GM23338 (cell line): ENCODE measurements at regions not wholly inside any gene's neighbourhood (a gene's known extent, or its start where the extent isn't known, plus 50 kb on each side); places are given as distances from the start of the nearest gene placed in this dataset.

Source experiments
- ATAC-seq: fragments of 200-7000 bp; cut with Tn5 transposase; 3 replicates; pipeline ENCODE4 v1.9.1; 2020
- DNase-seq: peaks from one replicate; pipeline ENCODE4 v3.0.0-alpha.2; 2015; ENCODE audit warnings: low spot score
- H2AFZ ChIP-seq: fragments of 200-600 bp; sonication (generic); 2 replicates; pipeline ENCODE4 v1.8.0; 2016; ENCODE audit warnings: antibody characterized with exemption, mild to moderate bottlenecking, moderate library complexity
- H3F3A ChIP-seq: fragments of 200-600 bp; sonication (generic); replicated peaks from 2 replicates; pipeline ENCODE4 v1.8.0; 2017; ENCODE audit warnings: antibody characterized with exemption, mixed run types, low read depth
- H3K27ac ChIP-seq: fragments of 200-600 bp; sonication (generic); 2 replicates; pipeline ENCODE4 v1.6.1; 2016; ENCODE audit warnings: low read depth
- H3K27me3 ChIP-seq: fragments of 200-600 bp; sonication (generic); 2 replicates; pipeline ENCODE4 v1.8.0; 2016; ENCODE audit warnings: mild to moderate bottlenecking, mixed run types, moderate library complexity; ENCODE audit not compliant: insufficient read depth
- H3K36me3 ChIP-seq: fragments of 200-600 bp; sonication (generic); 2 replicates; pipeline ENCODE4 v1.8.0; 2016; ENCODE audit warnings: mild to moderate bottlenecking; ENCODE audit not compliant: insufficient read depth
- H3K4me1 ChIP-seq: fragments of 200-600 bp; sonication (generic); 2 replicates; pipeline ENCODE4 v1.8.0; 2016; ENCODE audit warnings: mild to moderate bottlenecking, moderate library complexity; ENCODE audit not compliant: insufficient read depth
- H3K4me2 ChIP-seq: fragments of 200-600 bp; sonication (generic); 2 replicates; pipeline ENCODE4 v1.7.1; 2017; ENCODE audit warnings: mixed run types
- H3K4me3 ChIP-seq: fragments of 200-600 bp; sonication (generic); 2 replicates; pipeline ENCODE4 v1.6.1; 2016; ENCODE audit warnings: mixed run types
- H3K79me2 ChIP-seq: fragments of 200-600 bp; sonication (generic); replicated peaks from 2 replicates; pipeline ENCODE4 v1.8.0; 2017; ENCODE audit warnings: mild to moderate bottlenecking; ENCODE audit not compliant: insufficient read depth
- H3K9me2 ChIP-seq: fragments of 200-600 bp; sonication (generic); 2 replicates; pipeline ENCODE4 v1.8.0; 2017; ENCODE audit not compliant: insufficient read depth
- H4K20me1 ChIP-seq: fragments of 200-600 bp; sonication (generic); replicated peaks from 2 replicates; pipeline ENCODE4 v1.8.0; 2017; ENCODE audit warnings: mild to moderate bottlenecking; ENCODE audit not compliant: insufficient read depth
- H3K27ac Mint-ChIP-seq: 2 replicates; pipeline ENCODE4 v1.8.0; 2020; ENCODE audit warnings: inconsistent platforms, mild to moderate bottlenecking, moderate library complexity, mixed read lengths
- H3K27me3 Mint-ChIP-seq: 3 replicates; pipeline ENCODE4 v1.8.0; 2022; ENCODE audit warnings: low read depth, mild to moderate bottlenecking, moderate library complexity, mixed read lengths, inconsistent platforms; ENCODE audit not compliant: insufficient read depth, poor library complexity
- H3K36me3 Mint-ChIP-seq: 3 replicates; pipeline ENCODE4 v1.8.0; 2021; ENCODE audit warnings: low read depth, mild to moderate bottlenecking, inconsistent platforms, moderate library complexity, mixed read lengths
- H3K4me1 Mint-ChIP-seq: 3 replicates; pipeline ENCODE4 v1.8.0; 2020; ENCODE audit warnings: mild to moderate bottlenecking, inconsistent platforms, mixed read lengths
- H3K4me3 Mint-ChIP-seq: 3 replicates; pipeline ENCODE4 v1.8.0; 2021; ENCODE audit warnings: moderate library complexity, mild to moderate bottlenecking, inconsistent platforms, mixed read lengths
- H3K9me3 Mint-ChIP-seq: 3 replicates; pipeline ENCODE4 v1.8.0; 2020; ENCODE audit warnings: moderate library complexity, mild to moderate bottlenecking, inconsistent platforms, mixed read lengths
- CREB1 ChIP-seq: fragments of 250-450 bp; sonication (Bioruptor Pico); IDR thresholded peaks from 2 replicates; pipeline ENCODE4 v1.5.0; 2020; ENCODE audit warnings: low read depth, mild to moderate bottlenecking, moderate library complexity
- EZH2 ChIP-seq: fragments of 200-600 bp; sonication (generic); IDR thresholded peaks from one replicate; pipeline ENCODE4 v1.8.0; 2017; ENCODE audit warnings: antibody characterized with exemption, mild to moderate bottlenecking, low read depth; ENCODE audit not compliant: unreplicated experiment
- EZH2phosphoT487 ChIP-seq: fragments of 200-600 bp; sonication (generic); IDR thresholded peaks from one replicate; pipeline ENCODE4 v1.8.1; 2018; ENCODE audit warnings: antibody characterized with exemption; ENCODE audit not compliant: unreplicated experiment
- JUNB ChIP-seq: IDR thresholded peaks from one replicate; pipeline ENCODE4 v1.6.1; 2016; ENCODE audit warnings: antibody characterized with exemption; ENCODE audit not compliant: unreplicated experiment
- NANOG ChIP-seq: IDR thresholded peaks from 2 replicates; pipeline ENCODE4 v1.6.1; 2016; ENCODE audit warnings: antibody characterized with exemption, borderline replicate concordance
- TF ChIP-seq, protein P1 (sequence below): fragments of 250-450 bp; sonication (Bioruptor Pico); IDR thresholded peaks from 2 replicates; pipeline ENCODE4 v1.5.0; 2020; ENCODE audit warnings: mild to moderate bottlenecking, moderate library complexity
- TF ChIP-seq, protein P2 (sequence below), 2 experiments: fragments of 200-600 bp in 1 of 2; sonication (generic) in 1 of 2; conservative IDR thresholded peaks; 2 replicates each; pipeline versions ENCODE4 v1.5.1 to v1.6.1; 2016 to 2017; ENCODE audit warnings: antibody characterized with exemption in 2 of 2, low read depth in 2 of 2, mild to moderate bottlenecking in 2 of 2, moderate library complexity in 1 of 2

DNA sequence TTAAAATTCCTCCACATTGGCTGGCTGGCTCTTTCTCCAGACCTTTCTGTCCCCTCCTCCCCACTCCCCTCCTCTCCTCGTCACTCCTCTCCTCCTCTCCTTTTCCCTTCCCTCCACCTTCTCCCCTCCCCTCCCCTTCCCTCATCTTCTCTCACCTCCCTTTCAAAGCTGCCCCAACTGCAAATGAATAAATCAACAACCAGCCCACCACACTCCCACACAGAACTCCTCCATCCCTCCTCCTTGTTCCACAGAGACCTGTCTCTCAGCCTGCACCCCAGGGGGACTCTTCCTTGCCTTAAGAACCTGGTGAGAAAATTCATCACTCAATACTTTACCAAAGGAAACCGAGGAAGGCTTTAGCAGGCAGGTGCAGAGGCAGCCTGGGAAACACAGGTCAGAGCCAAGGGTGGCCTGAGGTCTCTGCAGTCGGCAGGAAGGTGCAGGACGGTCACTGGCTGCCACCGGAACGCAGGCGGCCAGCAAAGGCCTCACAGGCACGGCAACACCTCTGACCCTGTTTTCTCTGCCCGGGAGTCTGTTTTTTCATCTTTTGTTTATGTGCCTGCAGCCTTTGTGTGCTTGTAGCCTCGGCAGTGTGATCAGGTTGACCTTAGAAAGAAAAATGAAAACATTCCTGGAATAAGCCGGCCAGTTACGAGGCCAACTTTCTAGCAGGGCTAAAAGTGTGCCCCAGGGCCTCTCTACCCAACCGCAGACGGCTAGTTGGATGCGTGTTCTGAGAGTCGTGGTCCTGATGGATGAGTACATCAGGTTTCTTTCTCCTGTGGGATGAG, 207.6 kb upstream of the KLF6 start:
- Mint-ChIP-seq H3K36me3 (no peaks in the 10 kb centered on the region), H3K4me3 (no peak overlapping the region), H3K27me3 (peaks cover 4% of the 10 kb centered on the region), H3K4me1 (peaks cover 2% of the 10 kb centered on the region; the same call in 1 of the 3 replicates), H3K27ac (no peak overlapping the region), H3K9me3 (no peaks in the 10 kb centered on the region)
- TF ChIP-seq CREB1 (CRISPR knock-in tag), result no peak
- no peak for TF ChIP-seq EZH2phosphoT487
- no peak for TF ChIP-seq NANOG
- TF ChIP-seq JUNB, result no peak
- TF ChIP-seq, protein P1, sequence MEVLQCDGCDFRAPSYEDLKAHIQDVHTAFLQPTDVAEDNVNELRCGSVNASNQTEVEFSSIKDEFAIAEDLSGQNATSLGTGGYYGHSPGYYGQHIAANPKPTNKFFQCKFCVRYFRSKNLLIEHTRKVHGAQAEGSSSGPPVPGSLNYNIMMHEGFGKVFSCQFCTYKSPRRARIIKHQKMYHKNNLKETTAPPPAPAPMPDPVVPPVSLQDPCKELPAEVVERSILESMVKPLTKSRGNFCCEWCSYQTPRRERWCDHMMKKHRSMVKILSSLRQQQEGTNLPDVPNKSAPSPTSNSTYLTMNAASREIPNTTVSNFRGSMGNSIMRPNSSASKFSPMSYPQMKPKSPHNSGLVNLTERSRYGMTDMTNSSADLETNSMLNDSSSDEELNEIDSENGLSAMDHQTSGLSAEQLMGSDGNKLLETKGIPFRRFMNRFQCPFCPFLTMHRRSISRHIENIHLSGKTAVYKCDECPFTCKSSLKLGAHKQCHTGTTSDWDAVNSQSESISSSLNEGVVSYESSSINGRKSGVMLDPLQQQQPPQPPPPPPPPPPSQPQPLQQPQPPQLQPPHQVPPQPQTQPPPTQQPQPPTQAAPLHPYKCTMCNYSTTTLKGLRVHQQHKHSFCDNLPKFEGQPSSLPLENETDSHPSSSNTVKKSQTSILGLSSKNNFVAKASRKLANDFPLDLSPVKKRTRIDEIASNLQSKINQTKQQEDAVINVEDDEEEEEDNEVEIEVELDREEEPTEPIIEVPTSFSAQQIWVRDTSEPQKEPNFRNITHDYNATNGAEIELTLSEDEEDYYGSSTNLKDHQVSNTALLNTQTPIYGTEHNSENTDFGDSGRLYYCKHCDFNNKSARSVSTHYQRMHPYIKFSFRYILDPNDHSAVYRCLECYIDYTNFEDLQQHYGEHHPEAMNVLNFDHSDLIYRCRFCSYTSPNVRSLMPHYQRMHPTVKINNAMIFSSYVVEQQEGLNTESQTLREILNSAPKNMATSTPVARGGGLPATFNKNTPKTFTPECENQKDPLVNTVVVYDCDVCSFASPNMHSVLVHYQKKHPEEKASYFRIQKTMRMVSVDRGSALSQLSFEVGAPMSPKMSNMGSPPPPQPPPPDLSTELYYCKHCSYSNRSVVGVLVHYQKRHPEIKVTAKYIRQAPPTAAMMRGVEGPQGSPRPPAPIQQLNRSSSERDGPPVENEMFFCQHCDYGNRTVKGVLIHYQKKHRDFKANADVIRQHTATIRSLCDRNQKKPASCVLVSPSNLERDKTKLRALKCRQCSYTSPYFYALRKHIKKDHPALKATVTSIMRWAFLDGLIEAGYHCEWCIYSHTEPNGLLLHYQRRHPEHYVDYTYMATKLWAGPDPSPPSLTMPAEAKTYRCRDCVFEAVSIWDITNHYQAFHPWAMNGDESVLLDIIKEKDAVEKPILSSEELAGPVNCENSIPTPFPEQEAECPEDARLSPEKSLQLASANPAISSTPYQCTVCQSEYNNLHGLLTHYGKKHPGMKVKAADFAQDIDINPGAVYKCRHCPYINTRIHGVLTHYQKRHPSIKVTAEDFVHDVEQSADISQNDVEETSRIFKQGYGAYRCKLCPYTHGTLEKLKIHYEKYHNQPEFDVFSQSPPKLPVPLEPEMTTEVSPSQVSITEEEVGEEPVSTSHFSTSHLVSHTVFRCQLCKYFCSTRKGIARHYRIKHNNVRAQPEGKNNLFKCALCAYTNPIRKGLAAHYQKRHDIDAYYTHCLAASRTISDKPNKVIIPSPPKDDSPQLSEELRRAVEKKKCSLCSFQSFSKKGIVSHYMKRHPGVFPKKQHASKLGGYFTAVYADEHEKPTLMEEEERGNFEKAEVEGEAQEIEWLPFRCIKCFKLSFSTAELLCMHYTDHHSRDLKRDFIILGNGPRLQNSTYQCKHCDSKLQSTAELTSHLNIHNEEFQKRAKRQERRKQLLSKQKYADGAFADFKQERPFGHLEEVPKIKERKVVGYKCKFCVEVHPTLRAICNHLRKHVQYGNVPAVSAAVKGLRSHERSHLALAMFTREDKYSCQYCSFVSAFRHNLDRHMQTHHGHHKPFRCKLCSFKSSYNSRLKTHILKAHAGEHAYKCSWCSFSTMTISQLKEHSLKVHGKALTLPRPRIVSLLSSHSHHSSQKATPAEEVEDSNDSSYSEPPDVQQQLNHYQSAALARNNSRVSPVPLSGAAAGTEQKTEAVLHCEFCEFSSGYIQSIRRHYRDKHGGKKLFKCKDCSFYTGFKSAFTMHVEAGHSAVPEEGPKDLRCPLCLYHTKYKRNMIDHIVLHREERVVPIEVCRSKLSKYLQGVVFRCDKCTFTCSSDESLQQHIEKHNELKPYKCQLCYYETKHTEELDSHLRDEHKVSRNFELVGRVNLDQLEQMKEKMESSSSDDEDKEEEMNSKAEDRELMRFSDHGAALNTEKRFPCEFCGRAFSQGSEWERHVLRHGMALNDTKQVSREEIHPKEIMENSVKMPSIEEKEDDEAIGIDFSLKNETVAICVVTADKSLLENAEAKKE (CRISPR knock-in tag), result no peak
- TF ChIP-seq, protein P2, sequence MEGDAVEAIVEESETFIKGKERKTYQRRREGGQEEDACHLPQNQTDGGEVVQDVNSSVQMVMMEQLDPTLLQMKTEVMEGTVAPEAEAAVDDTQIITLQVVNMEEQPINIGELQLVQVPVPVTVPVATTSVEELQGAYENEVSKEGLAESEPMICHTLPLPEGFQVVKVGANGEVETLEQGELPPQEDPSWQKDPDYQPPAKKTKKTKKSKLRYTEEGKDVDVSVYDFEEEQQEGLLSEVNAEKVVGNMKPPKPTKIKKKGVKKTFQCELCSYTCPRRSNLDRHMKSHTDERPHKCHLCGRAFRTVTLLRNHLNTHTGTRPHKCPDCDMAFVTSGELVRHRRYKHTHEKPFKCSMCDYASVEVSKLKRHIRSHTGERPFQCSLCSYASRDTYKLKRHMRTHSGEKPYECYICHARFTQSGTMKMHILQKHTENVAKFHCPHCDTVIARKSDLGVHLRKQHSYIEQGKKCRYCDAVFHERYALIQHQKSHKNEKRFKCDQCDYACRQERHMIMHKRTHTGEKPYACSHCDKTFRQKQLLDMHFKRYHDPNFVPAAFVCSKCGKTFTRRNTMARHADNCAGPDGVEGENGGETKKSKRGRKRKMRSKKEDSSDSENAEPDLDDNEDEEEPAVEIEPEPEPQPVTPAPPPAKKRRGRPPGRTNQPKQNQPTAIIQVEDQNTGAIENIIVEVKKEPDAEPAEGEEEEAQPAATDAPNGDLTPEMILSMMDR (conservative IDR thresholded peaks at IDR 0.05; ENCODE audit: low read depth in 2 of 2), result no peak
- TF ChIP-seq EZH2, result no peak
- no peak overlapping the region for H3K4me2 ChIP-seq
- H3K27ac ChIP-seq, result no peak overlapping the region
- no peaks in the 10 kb centered on the region for H3K4me1 ChIP-seq
- H2AFZ ChIP-seq, result peak overlapping the region; percentile 74
- H3F3A ChIP-seq, result no peaks in the 10 kb centered on the region
- H3K79me2 ChIP-seq, result no peaks in the 10 kb centered on the region
- H3K4me3 ChIP-seq, result no peak overlapping the region
- no peaks in the 10 kb centered on the region for H4K20me1 ChIP-seq
- H3K9me2 ChIP-seq, result no peaks in the 10 kb centered on the region
- peak; percentile 33; the same call in 1 of the 3 replicates for ATAC-seq
- H3K36me3 ChIP-seq, result no peaks in the 10 kb centered on the region
- no peaks in the 10 kb centered on the region for H3K27me3 ChIP-seq
- no peak for DNase-seq
